H1 (cell line): ENCODE measurements at regions not wholly inside any gene's neighbourhood (a gene's known extent, or its start where the extent isn't known, plus 50 kb on each side); places are given as distances from the start of the nearest gene placed in this dataset.

Experiments
- CTCF ChIA-PET: fragments of 300-600 bp; sonication (Branson Sonifier 250); formaldehyde crosslinking; loops from one replicate; lab custom pipeline; 2021; ENCODE audit not compliant: partially characterized antibody; lab: Charles Lee
- POLR2A ChIA-PET: fragments of 300-600 bp; sonication (Branson Sonifier 250); formaldehyde crosslinking; loops from one replicate; lab custom pipeline; 2021; ENCODE audit warnings: inconsistent platforms; ENCODE audit not compliant: partially characterized antibody; lab: Charles Lee
- DNase-seq, 2 experiments: peaks; one replicate each; pipeline versions ENCODE4 v3.0.0 to v3.0.0-alpha.2; 2010 to 2022; ENCODE audit warnings: low spot score in 2 of 2, low read depth in 1 of 2, mixed read lengths in 1 of 2
- FAIRE-seq: peaks from 2 replicates; lab custom pipeline; 2011; peaks lifted over from hg19 to GRCh38; lab: Jason Lieb, UNC
- H2AFZ ChIP-seq: 2 replicates; pipeline ENCODE4 v1.8.1; 2012; ENCODE audit warnings: low read length, inconsistent platforms
- H2AK5ac ChIP-seq: 2 replicates; pipeline ENCODE4 v1.6.1; 2013; ENCODE audit warnings: low read depth, low read length
- H2BK120ac ChIP-seq: replicated peaks from 2 replicates; pipeline ENCODE3; 2013; ENCODE audit warnings: low read depth, low read length, inconsistent platforms
- H2BK12ac ChIP-seq: 2 replicates; pipeline ENCODE4 v1.6.1; 2013; ENCODE audit warnings: low read depth, low read length
- H2BK15ac ChIP-seq: 2 replicates; pipeline ENCODE4 v1.6.1; 2013; ENCODE audit warnings: low read length
- H2BK20ac ChIP-seq: 2 replicates; pipeline ENCODE4 v1.6.1; 2013; ENCODE audit warnings: low read length
- H2BK5ac ChIP-seq: 2 replicates; pipeline ENCODE4 v1.6.1; 2013; ENCODE audit warnings: low read depth, low read length
- H3K14ac ChIP-seq: 2 replicates; pipeline ENCODE4 v1.6.1; 2013; ENCODE audit warnings: inconsistent platforms; ENCODE audit not compliant: insufficient read length
- H3K18ac ChIP-seq: 2 replicates; pipeline ENCODE4 v1.6.1; 2013; ENCODE audit warnings: low read length; ENCODE audit errors: extremely low read depth
- H3K23ac ChIP-seq: 2 replicates; pipeline ENCODE4 v1.6.1; 2013; ENCODE audit warnings: inconsistent platforms; ENCODE audit not compliant: insufficient read length
- H3K23me2 ChIP-seq: 2 replicates; pipeline ENCODE4 v1.6.1; 2013; ENCODE audit warnings: low read depth, low read length
- H3K27ac ChIP-seq: 2 replicates; pipeline ENCODE4 v1.6.1; 2011; ENCODE audit warnings: low read depth, low read length, inconsistent platforms
- H3K27me3 ChIP-seq, 4 experiments: replicated peaks in 1 of 4; 1 replicate in 1 of 4; 2 replicates in 3 of 4; pipeline versions ENCODE4 v1.6.1 to v1.8.1; 2011 to 2013; ENCODE audit warnings: low read length in 3 of 4, mild to moderate bottlenecking in 3 of 4, inconsistent platforms in 2 of 4, mixed read lengths in 2 of 4, moderate library complexity in 1 of 4; ENCODE audit not compliant: control insufficient read depth in 3 of 4, insufficient read depth in 3 of 4; ENCODE audit errors: extremely low read depth in 1 of 4
- H3K36me3 ChIP-seq, 4 experiments: 2 replicates each; pipeline versions ENCODE4 v1.6.1 to v1.8.1; 2011 to 2013; ENCODE audit warnings: mild to moderate bottlenecking in 4 of 4, low read length in 3 of 4, moderate library complexity in 2 of 4, control low read depth in 1 of 4, inconsistent platforms in 1 of 4; ENCODE audit not compliant: insufficient read depth in 4 of 4, control insufficient read depth in 2 of 4
- H3K4ac ChIP-seq: replicated peaks from 2 replicates; pipeline ENCODE3; 2013; ENCODE audit warnings: low read length, low read depth, mixed read lengths, inconsistent platforms; ENCODE audit not compliant: insufficient read length
- H3K4me1 ChIP-seq, 4 experiments: replicated peaks in 1 of 4; 1 replicate in 1 of 4; 2 replicates in 3 of 4; pipeline versions ENCODE4 v1.6.1 to v1.8.1; 2011 to 2013; ENCODE audit warnings: low read length in 3 of 4, inconsistent platforms in 2 of 4, mixed read lengths in 1 of 4; ENCODE audit not compliant: insufficient read depth in 4 of 4, control insufficient read depth in 3 of 4
- H3K4me2 ChIP-seq, 2 experiments: 2 replicates each; pipeline versions ENCODE4 v1.6.1 to v1.8.1; 2011 to 2013; ENCODE audit warnings: low read depth in 2 of 2, low read length in 2 of 2, control low read depth in 1 of 2, inconsistent platforms in 1 of 2, mild to moderate bottlenecking in 1 of 2; ENCODE audit not compliant: insufficient read depth in 1 of 2
- H3K4me3 ChIP-seq, 4 experiments: fragments of 200-600, 300-600 bp in 1 of 4; sonication (generic), shearing (Covaris generic), sonication (Bioruptor Twin) in 1 of 4; 2 replicates each; pipeline versions ENCODE4 v1.5.1 to v1.8.1; 2011 to 2016; ENCODE audit warnings: low read length in 4 of 4, low read depth in 3 of 4, control low read depth in 2 of 4, inconsistent platforms in 2 of 4, mild to moderate bottlenecking in 2 of 4, mixed read lengths in 1 of 4, moderate library complexity in 1 of 4; ENCODE audit not compliant: insufficient read depth in 2 of 4; ENCODE audit errors: extremely low read depth in 1 of 4
- H3K56ac ChIP-seq: replicated peaks from 2 replicates; pipeline ENCODE3; 2013; ENCODE audit warnings: low read depth, mild to moderate bottlenecking, mixed read lengths, low read length, inconsistent platforms; ENCODE audit not compliant: insufficient read length
- H3K79me1 ChIP-seq: 2 replicates; pipeline ENCODE4 v1.6.1; 2013; ENCODE audit warnings: low read depth, low read length, control low read depth
- H3K79me2 ChIP-seq, 2 experiments: 2 replicates each; pipeline versions ENCODE4 v1.6.1 to v1.8.1; 2012 to 2013; ENCODE audit warnings: low read length in 2 of 2, mild to moderate bottlenecking in 2 of 2, inconsistent platforms in 1 of 2; ENCODE audit not compliant: insufficient read depth in 2 of 2, control insufficient read depth in 1 of 2
- H3K9ac ChIP-seq, 4 experiments: replicated peaks in 1 of 4; 1 replicate in 1 of 4; 2 replicates in 3 of 4; pipeline versions ENCODE4 v1.6.1 to v1.8.1; 2011 to 2013; ENCODE audit warnings: low read depth in 3 of 4, low read length in 3 of 4, control low read depth in 2 of 4, mild to moderate bottlenecking in 2 of 4, moderate library complexity in 2 of 4, inconsistent platforms in 1 of 4; ENCODE audit errors: extremely low read depth in 1 of 4
- H3K9me3 ChIP-seq, 2 experiments: 2 replicates each; pipeline versions ENCODE4 v1.6.1 to v1.8.1; 2012 to 2013; ENCODE audit warnings: mild to moderate bottlenecking in 2 of 2, moderate library complexity in 2 of 2, control low read depth in 1 of 2, inconsistent platforms in 1 of 2, low read depth in 1 of 2, low read length in 1 of 2, mixed read lengths in 1 of 2; ENCODE audit not compliant: insufficient read depth in 2 of 2
- H4K20me1 ChIP-seq, 2 experiments: replicated peaks in 1 of 2; 2 replicates each; pipeline versions ENCODE3 to v1.8.1; 2011 to 2013; ENCODE audit warnings: inconsistent platforms in 2 of 2, low read length in 2 of 2, mild to moderate bottlenecking in 1 of 2; ENCODE audit not compliant: insufficient read depth in 2 of 2, control insufficient read depth in 1 of 2
- H4K5ac ChIP-seq: 2 replicates; pipeline ENCODE4 v1.6.1; 2013; ENCODE audit warnings: low read length, low read depth, mixed read lengths, inconsistent platforms; ENCODE audit not compliant: insufficient read length
- H4K8ac ChIP-seq: 2 replicates; pipeline ENCODE4 v1.8.0; 2013; ENCODE audit warnings: mild to moderate bottlenecking, moderate library complexity, low read length, inconsistent platforms; ENCODE audit not compliant: insufficient read depth; ENCODE audit errors: extremely low read depth
- H4K91ac ChIP-seq: replicated peaks from 2 replicates; pipeline ENCODE3; 2013; ENCODE audit warnings: low read length, mixed read lengths, inconsistent platforms; ENCODE audit not compliant: insufficient read length
- CHD1 ChIP-seq: IDR thresholded peaks from 2 replicates; pipeline ENCODE4 v1.6.1; 2012; ENCODE audit warnings: low read depth, low read length, improper control_type of control experiment
- GTF2F1 ChIP-seq: IDR thresholded peaks from 2 replicates; pipeline ENCODE4 v1.6.1; 2012; ENCODE audit warnings: low read depth, low read length, improper control_type of control experiment, borderline replicate concordance
- JUN ChIP-seq: IDR thresholded peaks from 2 replicates; pipeline ENCODE4 v1.6.1; 2011; ENCODE audit warnings: low read depth, mild to moderate bottlenecking, improper control_type of control experiment, low read length
- MAFK ChIP-seq: IDR thresholded peaks from 2 replicates; pipeline ENCODE4 v1.6.1; 2012; ENCODE audit warnings: low read depth, mild to moderate bottlenecking, improper control_type of control experiment, low read length
- NANOG ChIP-seq: IDR thresholded peaks from 2 replicates; pipeline ENCODE4 v1.6.1; 2011; ENCODE audit warnings: low read length, low read depth, mild to moderate bottlenecking, inconsistent platforms; ENCODE audit not compliant: insufficient read depth, poor library complexity, severe bottlenecking
- POLR2AphosphoS5 ChIP-seq: IDR thresholded peaks from 2 replicates; pipeline ENCODE4 v1.6.1; 2011; ENCODE audit warnings: low read depth, low read length
- POU5F1 ChIP-seq: IDR thresholded peaks from 2 replicates; pipeline ENCODE4 v1.6.1; 2011; ENCODE audit warnings: low read depth, mild to moderate bottlenecking, low read length, moderate library complexity
- RXRA ChIP-seq: IDR thresholded peaks from 2 replicates; pipeline ENCODE4 v1.6.1; 2011; ENCODE audit warnings: low read depth, mild to moderate bottlenecking, low read length, moderate library complexity; ENCODE audit not compliant: insufficient read depth
- SUZ12 ChIP-seq: fragments of 200-600 bp; sonication (generic); IDR thresholded peaks from 2 replicates; pipeline ENCODE4 v1.6.1; 2012; ENCODE audit warnings: mild to moderate bottlenecking, inconsistent platforms, low read length, moderate library complexity, mixed read lengths
- TBP ChIP-seq: IDR thresholded peaks from 2 replicates; pipeline ENCODE4 v1.6.1; 2011; ENCODE audit warnings: low read depth, low read length, improper control_type of control experiment
- USF2 ChIP-seq: IDR thresholded peaks from 2 replicates; pipeline ENCODE4 v1.6.1; 2011; ENCODE audit warnings: low read length, improper control_type of control experiment
- YY1 ChIP-seq: IDR thresholded peaks from 2 replicates; pipeline ENCODE4 v1.6.1; 2011; ENCODE audit warnings: low read depth, mild to moderate bottlenecking, low read length
- ZNF274 ChIP-seq: IDR thresholded peaks from 2 replicates; pipeline ENCODE4 v1.7.0; 2012; ENCODE audit warnings: low read length, borderline replicate concordance; ENCODE audit errors: extremely low read depth
- WGBS, 2 experiments: shearing (Covaris generic) in 1 of 2; methylation state at CpG; one replicate each; pipeline versions ENCODE4 v1.1.6 to v1.1.7; 2013 to 2015; ENCODE audit warnings: low lambda C conversion rate in 2 of 2, mixed read lengths in 2 of 2, inconsistent platforms in 1 of 2, low coverage in 1 of 2, missing lambda C conversion rate in 1 of 2; ENCODE audit not compliant: insufficient replicate concordance in 2 of 2, insufficient coverage in 1 of 2, insufficient read length in 1 of 2; ENCODE audit errors: extremely low coverage in 1 of 2, missing lambda C conversion rate in 1 of 2; 5-methylcytosine and 5-hydroxymethylcytosine counted together
- TF ChIP-seq, protein P1 (sequence below): IDR thresholded peaks from 2 replicates; pipeline ENCODE4 v1.6.1; 2012; ENCODE audit warnings: inconsistent platforms

GRCh38 chr10:129285459-129285858, 181.6 kb upstream of the MGMT start:
- H3K79me1 ChIP-seq = no peaks in the 10 kb centered on the region
- H3K23me2 ChIP-seq = no peaks in the 10 kb centered on the region
- H4K8ac ChIP-seq = no peak overlapping the region
- WGBS, 2 experiments = 91% methylated on average over 5 of the region's 5 CpGs; no CpG with 5 or more reads in 1 of the 2 experiments
- DNase-seq (no peak), FAIRE-seq (no peak)
- no peak overlapping the region for H2AFZ ChIP-seq
- H4K5ac ChIP-seq = no peak overlapping the region
- H3K36me3 ChIP-seq = no peaks in the 10 kb centered on the region
- H3K18ac ChIP-seq = no peak overlapping the region
- H2BK120ac ChIP-seq = no peak overlapping the region
- H3K4me3 ChIP-seq = no peak overlapping the region
- no peak overlapping the region for H3K56ac ChIP-seq
- H3K27ac ChIP-seq = no peak overlapping the region
- H3K4ac ChIP-seq = no peak overlapping the region
- no peak overlapping the region for H3K4me2 ChIP-seq
- H3K79me2 ChIP-seq = no peaks in the 10 kb centered on the region
- ChIA-PET CTCF (interaction anchor here (0.6 to 0.8 kb wide), 3 partner anchors 8 to 374 kb away, joined by 3 read pairs; no protein-coding TSS in a partner anchor), POLR2A (no interaction called here)
- H2BK15ac ChIP-seq = no peak overlapping the region
- H3K27me3 ChIP-seq = peaks cover 0 to 1% (median 0%) of the 10 kb centered on the region in 4 experiments; a peak in 1 of 7 replicates
- H2BK20ac ChIP-seq = no peak overlapping the region
- H3K9ac ChIP-seq = no peak overlapping the region
- no peak overlapping the region for H3K23ac ChIP-seq
- no peak overlapping the region for H3K14ac ChIP-seq
- peaks cover 0 to 3% of the 10 kb centered on the region in 2 experiments; a peak in 1 of 4 replicates for H3K9me3 ChIP-seq
- H3K4me1 ChIP-seq = no peaks in the 10 kb centered on the region
- H4K20me1 ChIP-seq = no peaks in the 10 kb centered on the region
- H2BK12ac ChIP-seq = no peak overlapping the region
- no peak overlapping the region for H2BK5ac ChIP-seq
- H4K91ac ChIP-seq = no peak overlapping the region
- H2AK5ac ChIP-seq = no peak overlapping the region
- no peak for TF ChIP-seq RXRA
- TF ChIP-seq CHD1 = no peak
- TF ChIP-seq POU5F1 = no peak
- TF ChIP-seq ZNF274 = no peak
- no peak for TF ChIP-seq USF2
- TF ChIP-seq YY1 = no peak
- TF ChIP-seq, protein P1, sequence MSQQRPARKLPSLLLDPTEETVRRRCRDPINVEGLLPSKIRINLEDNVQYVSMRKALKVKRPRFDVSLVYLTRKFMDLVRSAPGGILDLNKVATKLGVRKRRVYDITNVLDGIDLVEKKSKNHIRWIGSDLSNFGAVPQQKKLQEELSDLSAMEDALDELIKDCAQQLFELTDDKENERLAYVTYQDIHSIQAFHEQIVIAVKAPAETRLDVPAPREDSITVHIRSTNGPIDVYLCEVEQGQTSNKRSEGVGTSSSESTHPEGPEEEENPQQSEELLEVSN = no peak
- TF ChIP-seq POLR2AphosphoS5 = no peak
- TF ChIP-seq NANOG = no peak
- TF ChIP-seq MAFK = no peak
- TF ChIP-seq TBP = no peak
- TF ChIP-seq SUZ12 = no peak
- no peak for TF ChIP-seq JUN
- TF ChIP-seq GTF2F1 = no peak
